ENCODE measurements at regions not wholly inside any gene's neighbourhood (a gene's known extent, or its start where the extent isn't known, plus 50 kb on each side); places are given as distances from the start of the nearest gene placed in this dataset.

DNA sequence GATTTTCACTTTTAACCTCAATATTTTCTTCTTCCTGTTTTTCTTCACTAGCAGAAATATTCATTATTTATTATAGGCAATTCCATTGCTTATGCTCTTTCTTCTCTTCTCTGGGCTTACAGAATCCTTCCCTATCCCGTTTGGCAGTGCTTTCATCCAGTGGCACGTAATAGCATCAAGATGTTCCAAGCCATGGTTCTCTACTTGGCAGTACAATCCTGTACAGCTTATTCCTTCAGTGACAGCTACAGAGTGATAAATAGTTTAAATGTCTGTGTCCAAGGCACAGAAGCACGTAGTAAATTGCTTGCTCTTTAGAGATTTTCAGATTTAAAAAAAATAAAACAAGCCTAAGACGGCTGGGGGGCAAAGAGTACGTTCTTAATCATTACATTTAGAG is 1964.3 kb downstream of the SUCLG1 start:
- H3K4me3 Mint-ChIP-seq: no peak overlapping the region
- DNase-seq: no peak
- no peaks in the 10 kb centered on the region for H3K36me3 Mint-ChIP-seq (ENCODE audit: low read depth)
- H3K27me3 Mint-ChIP-seq (ENCODE audit: low read depth): no peaks in the 10 kb centered on the region
- H3K9me3 Mint-ChIP-seq (ENCODE audit: insufficient read depth): peaks cover 11% of the 10 kb centered on the region
- no peak overlapping the region for H3K27ac Mint-ChIP-seq
- ChIA-PET POLR2A (no interaction called here), CTCF (no interaction called here)
- ATAC-seq: no peak
- no peaks in the 10 kb centered on the region for H3K4me1 Mint-ChIP-seq (ENCODE audit: low read depth)

DNA sequence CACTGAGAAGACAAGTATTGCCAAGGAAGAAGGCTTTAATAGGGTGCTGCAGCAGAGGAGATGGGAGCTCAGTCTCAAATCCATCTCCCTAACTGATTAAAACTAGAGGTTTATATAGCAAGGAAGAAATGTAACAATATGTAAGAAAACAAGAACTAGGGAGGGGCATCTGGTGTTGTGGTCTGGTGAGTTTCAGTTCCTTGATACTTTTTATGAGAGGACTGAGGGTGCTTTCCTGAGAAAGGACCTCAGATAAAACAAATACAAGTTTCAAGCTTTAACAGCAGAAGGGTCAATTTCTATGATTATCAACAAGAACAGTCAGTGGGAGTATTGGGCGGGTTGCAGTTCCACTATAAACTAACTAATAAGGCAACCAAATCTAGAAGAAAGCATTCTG is 1967.5 kb downstream of the SUCLG1 start:
- ChIA-PET POLR2A (no interaction called here), CTCF (no interaction called here)
- Mint-ChIP-seq H3K4me3 (no peak overlapping the region), H3K36me3 (ENCODE audit: low read depth) (no peaks in the 10 kb centered on the region), H3K9me3 (ENCODE audit: insufficient read depth) (peaks cover 2% of the 10 kb centered on the region), H3K27me3 (ENCODE audit: low read depth) (no peaks in the 10 kb centered on the region), H3K4me1 (ENCODE audit: low read depth) (no peaks in the 10 kb centered on the region), H3K27ac (no peak overlapping the region)
- no peak for ATAC-seq
- DNase-seq: no peak

DNA sequence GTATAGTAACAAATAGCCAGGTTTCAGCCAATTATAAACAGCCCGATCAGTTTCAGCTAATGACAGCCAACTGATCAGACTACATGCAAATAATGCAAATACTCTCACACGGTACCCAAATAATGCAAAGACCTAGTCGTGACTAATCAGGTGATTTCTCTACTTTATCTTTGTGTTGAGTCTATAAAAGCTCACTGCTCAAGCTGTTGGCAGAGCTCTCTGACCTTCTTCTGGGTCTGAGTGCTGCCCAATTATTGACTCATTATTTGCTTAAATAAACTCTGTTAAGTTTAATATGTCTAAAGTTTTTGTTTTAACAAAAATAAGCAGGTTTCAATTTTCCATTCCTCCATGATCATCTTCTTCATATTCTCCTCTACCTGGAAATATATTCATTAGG is 1971.7 kb downstream of the SUCLG1 start:
- no peaks in the 10 kb centered on the region for H3K36me3 Mint-ChIP-seq (ENCODE audit: low read depth)
- H3K4me1 Mint-ChIP-seq (ENCODE audit: low read depth): no peaks in the 10 kb centered on the region
- ATAC-seq (no peak), DNase-seq (no peak)
- no peak overlapping the region for H3K4me3 Mint-ChIP-seq
- H3K27me3 Mint-ChIP-seq (ENCODE audit: low read depth): no peaks in the 10 kb centered on the region
- POLR2A ChIA-PET: no interaction called here
- H3K9me3 Mint-ChIP-seq (ENCODE audit: insufficient read depth): peaks cover 11% of the 10 kb centered on the region
- H3K27ac Mint-ChIP-seq: no peak overlapping the region
- CTCF ChIA-PET: no interaction called here

- Mint-ChIP-seq H3K4me3 (no peak overlapping the region), H3K4me1 (ENCODE audit: low read depth) (no peaks in the 10 kb centered on the region), H3K36me3 (ENCODE audit: low read depth) (no peaks in the 10 kb centered on the region), H3K27me3 (ENCODE audit: low read depth) (no peaks in the 10 kb centered on the region), H3K27ac (no peak overlapping the region), H3K9me3 (ENCODE audit: insufficient read depth) (peaks cover 11% of the 10 kb centered on the region)
- ATAC-seq: no peak
- DNase-seq: no peak
- ChIA-PET POLR2A (no interaction called here), CTCF (no interaction called here)
Measured at GRCh38 chr2:82485701-82486100, 1973.4 kb downstream of the SUCLG1 start.

DNA sequence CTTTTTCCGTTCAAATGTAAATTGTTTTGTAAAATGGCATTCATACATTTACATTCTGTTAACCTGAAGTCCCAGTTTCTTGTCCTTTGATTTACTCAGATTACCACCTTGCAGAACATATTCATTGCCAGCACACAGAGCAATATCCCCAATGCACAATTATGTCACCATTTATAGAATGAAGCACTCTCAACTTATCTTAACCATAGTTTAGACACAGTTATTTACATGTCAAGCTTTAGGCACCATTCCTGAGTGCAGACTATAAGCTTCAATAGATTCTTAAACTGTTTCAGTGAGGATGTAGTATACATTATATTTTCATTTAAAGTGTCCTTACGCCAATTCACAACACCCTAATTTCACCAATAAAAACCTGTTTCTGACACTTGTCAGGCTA is 1977.9 kb downstream of the SUCLG1 start:
- no peaks in the 10 kb centered on the region for H3K4me1 Mint-ChIP-seq (ENCODE audit: low read depth)
- ChIA-PET POLR2A (no interaction called here), CTCF (no interaction called here)
- H3K27me3 Mint-ChIP-seq (ENCODE audit: low read depth): no peaks in the 10 kb centered on the region
- ATAC-seq: no peak
- H3K27ac Mint-ChIP-seq: no peak overlapping the region
- peaks cover 10% of the 10 kb centered on the region for H3K9me3 Mint-ChIP-seq (ENCODE audit: insufficient read depth)
- no peak overlapping the region for H3K4me3 Mint-ChIP-seq
- DNase-seq: no peak
- no peaks in the 10 kb centered on the region for H3K36me3 Mint-ChIP-seq (ENCODE audit: low read depth)

- ATAC-seq (no peak), DNase-seq (no peak)
- H3K27ac Mint-ChIP-seq: no peak overlapping the region
- POLR2A ChIA-PET: no interaction called here
- CTCF ChIA-PET: no interaction called here
- H3K27me3 Mint-ChIP-seq (ENCODE audit: low read depth): no peaks in the 10 kb centered on the region
- no peaks in the 10 kb centered on the region for H3K36me3 Mint-ChIP-seq (ENCODE audit: low read depth)
- H3K4me3 Mint-ChIP-seq: no peak overlapping the region
- no peaks in the 10 kb centered on the region for H3K4me1 Mint-ChIP-seq (ENCODE audit: low read depth)
- peaks cover 7% of the 10 kb centered on the region for H3K9me3 Mint-ChIP-seq (ENCODE audit: insufficient read depth)
Measured at GRCh38 chr2:82478641-82479040, 1980.4 kb downstream of the SUCLG1 start.

DNA sequence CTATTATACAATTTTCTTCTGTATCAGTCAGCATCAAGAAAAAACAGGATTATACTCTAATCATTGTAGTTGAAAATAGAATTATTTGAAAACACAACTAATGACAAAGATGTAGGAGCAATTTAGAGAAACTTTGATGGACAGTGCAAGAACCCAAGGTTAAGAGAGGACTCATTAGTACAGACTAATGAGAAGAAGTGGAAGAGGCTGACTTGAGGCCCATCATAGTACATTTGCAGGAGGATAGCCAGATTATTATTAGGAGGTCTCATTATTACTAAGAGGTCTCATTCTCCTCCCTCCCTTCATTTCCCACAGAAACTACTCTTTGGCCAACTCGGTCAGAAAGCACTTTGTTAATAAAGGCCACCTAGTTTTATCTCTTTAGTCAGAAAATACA is 1983.0 kb downstream of the SUCLG1 start:
- Mint-ChIP-seq H3K9me3 (ENCODE audit: insufficient read depth) (peaks cover 9% of the 10 kb centered on the region), H3K27me3 (ENCODE audit: low read depth) (no peaks in the 10 kb centered on the region), H3K4me1 (ENCODE audit: low read depth) (no peaks in the 10 kb centered on the region), H3K27ac (no peak overlapping the region), H3K4me3 (no peak overlapping the region), H3K36me3 (ENCODE audit: low read depth) (no peaks in the 10 kb centered on the region)
- DNase-seq (no peak), ATAC-seq (no peak)
- CTCF ChIA-PET: no interaction called here
- POLR2A ChIA-PET: no interaction called here

- no peak overlapping the region for H3K4me3 Mint-ChIP-seq
- H3K9me3 Mint-ChIP-seq (ENCODE audit: insufficient read depth): peaks cover 20% of the 10 kb centered on the region
- H3K36me3 Mint-ChIP-seq (ENCODE audit: low read depth): no peaks in the 10 kb centered on the region
Measured at GRCh38 chr2:82428251-82428650, 2030.8 kb downstream of the SUCLG1 start.

GRCh38 chr2:82412021-82412420 is 2047.1 kb downstream of the SUCLG1 start:
- CTCF ChIA-PET: no interaction called here

More at GRCh38 chr2:82428251-82428650, 2030.8 kb downstream of the SUCLG1 start:
- CTCF ChIA-PET: no interaction called here
- Mint-ChIP-seq H3K27ac (no peak overlapping the region), H3K4me1 (ENCODE audit: low read depth) (no peaks in the 10 kb centered on the region), H3K27me3 (ENCODE audit: low read depth) (no peaks in the 10 kb centered on the region)
- ATAC-seq (no peak), DNase-seq (no peak)
- POLR2A ChIA-PET: no interaction called here

GRCh38 chr2:82411071-82411470 is 2048.0 kb downstream of the SUCLG1 start:
- no peak overlapping the region for H3K27ac Mint-ChIP-seq
- ATAC-seq: no peak
- CTCF ChIA-PET: no interaction called here
- no peaks in the 10 kb centered on the region for H3K4me1 Mint-ChIP-seq (ENCODE audit: low read depth)
- POLR2A ChIA-PET: no interaction called here
- H3K9me3 Mint-ChIP-seq (ENCODE audit: insufficient read depth): peaks cover 13% of the 10 kb centered on the region
- no peaks in the 10 kb centered on the region for H3K27me3 Mint-ChIP-seq (ENCODE audit: low read depth)
- no peak for DNase-seq
- no peak overlapping the region for H3K4me3 Mint-ChIP-seq
- no peaks in the 10 kb centered on the region for H3K36me3 Mint-ChIP-seq (ENCODE audit: low read depth)

More at GRCh38 chr2:82412021-82412420, 2047.1 kb downstream of the SUCLG1 start:
- no peaks in the 10 kb centered on the region for H3K27me3 Mint-ChIP-seq (ENCODE audit: low read depth)
- DNase-seq (no peak), ATAC-seq (no peak)
- no peaks in the 10 kb centered on the region for H3K36me3 Mint-ChIP-seq (ENCODE audit: low read depth)
- no peaks in the 10 kb centered on the region for H3K4me1 Mint-ChIP-seq (ENCODE audit: low read depth)
- POLR2A ChIA-PET: no interaction called here
- H3K4me3 Mint-ChIP-seq: no peak overlapping the region
- H3K27ac Mint-ChIP-seq: no peak overlapping the region
- H3K9me3 Mint-ChIP-seq (ENCODE audit: insufficient read depth): peaks cover 16% of the 10 kb centered on the region

- no peak overlapping the region for H3K27ac Mint-ChIP-seq
- no peaks in the 10 kb centered on the region for H3K4me1 Mint-ChIP-seq (ENCODE audit: low read depth)
- POLR2A ChIA-PET: no interaction called here
- CTCF ChIA-PET: no interaction called here
- H3K27me3 Mint-ChIP-seq (ENCODE audit: low read depth): no peaks in the 10 kb centered on the region
- no peak for ATAC-seq
- H3K4me3 Mint-ChIP-seq: no peak overlapping the region
- H3K36me3 Mint-ChIP-seq (ENCODE audit: low read depth): no peaks in the 10 kb centered on the region
- no peak for DNase-seq
- H3K9me3 Mint-ChIP-seq (ENCODE audit: insufficient read depth): peaks cover 18% of the 10 kb centered on the region
Measured at GRCh38 chr2:82395531-82395930, 2063.5 kb downstream of the SUCLG1 start.

- Mint-ChIP-seq H3K27me3 (ENCODE audit: low read depth) (no peaks in the 10 kb centered on the region), H3K36me3 (ENCODE audit: low read depth) (no peaks in the 10 kb centered on the region), H3K27ac (no peak overlapping the region), H3K9me3 (ENCODE audit: insufficient read depth) (peaks cover 8% of the 10 kb centered on the region), H3K4me3 (no peak overlapping the region), H3K4me1 (ENCODE audit: low read depth) (no peaks in the 10 kb centered on the region)
- DNase-seq: no peak
- ChIA-PET CTCF (no interaction called here), POLR2A (no interaction called here)
- no peak for ATAC-seq
Measured at GRCh38 chr2:82391386-82391785, 2067.7 kb downstream of the SUCLG1 start.

DNA sequence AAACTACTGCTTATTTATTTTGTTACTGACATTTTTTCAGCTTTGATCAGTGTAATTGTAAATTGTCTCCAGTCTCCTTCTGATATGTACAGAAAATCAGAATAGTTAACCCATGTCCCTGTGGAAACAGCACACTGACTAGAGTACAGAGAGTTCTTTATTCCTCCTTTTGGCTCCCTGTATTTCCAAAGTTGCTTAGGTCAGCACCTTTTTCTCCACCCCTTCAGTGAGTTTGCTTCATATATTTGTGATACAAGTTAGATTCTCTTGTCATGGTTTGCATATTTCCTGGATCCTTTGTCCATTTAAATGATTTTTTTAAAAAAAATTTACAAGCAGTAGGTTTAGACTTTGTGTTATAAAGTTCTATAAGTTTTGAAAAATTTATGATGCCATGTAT is 2051.1 kb upstream of the LRRTM1 start:
- Mint-ChIP-seq H3K36me3 (ENCODE audit: low read depth) (no peaks in the 10 kb centered on the region), H3K4me3 (no peak overlapping the region), H3K4me1 (ENCODE audit: low read depth) (no peaks in the 10 kb centered on the region), H3K27me3 (ENCODE audit: low read depth) (no peaks in the 10 kb centered on the region), H3K9me3 (ENCODE audit: insufficient read depth) (peaks cover 17% of the 10 kb centered on the region), H3K27ac (no peak overlapping the region)
- POLR2A ChIA-PET: no interaction called here
- CTCF ChIA-PET: no interaction called here
- ATAC-seq (no peak), DNase-seq (no peak)

Measured in activated CD8-positive, alpha-beta T cell treated with anti-CD3 and anti-CD28 coated beads, Interleukin-2, amount 10 ng/mL, durations not matched to agents 7 days and 5 days (primary cell).